ENCODE measurements at regions not wholly inside any gene's neighbourhood (a gene's known extent, or its start where the extent isn't known, plus 50 kb on each side); places are given as distances from the start of the nearest gene placed in this dataset.

DNA sequence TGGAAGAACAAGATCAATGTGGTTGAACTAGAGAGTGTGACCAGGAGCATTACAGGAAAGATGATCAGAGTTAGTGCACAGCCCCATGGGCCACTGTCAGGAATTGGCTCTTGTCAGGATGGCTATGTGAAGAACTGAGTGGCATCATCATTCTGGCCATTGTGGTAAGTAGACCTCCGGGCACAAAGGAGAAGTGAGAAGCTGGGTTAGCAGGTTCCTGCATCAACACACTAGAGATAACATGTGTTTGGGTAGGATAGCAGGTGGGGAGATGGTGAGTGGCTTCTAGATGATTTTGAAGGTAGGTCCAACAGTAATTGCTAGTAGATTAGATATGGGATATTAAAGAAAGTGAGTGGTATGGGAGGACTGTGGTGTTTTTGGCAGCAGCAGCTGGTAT is 408.2 kb downstream of the TSN start:
- H3K9ac ChIP-seq (ENCODE audit: low read length in 2 of 2) = no peak overlapping the region
- no peaks in the 10 kb centered on the region for H3K4me1 ChIP-seq (ENCODE audit: control insufficient read depth, insufficient read depth, low read length)
- H3K27me3 ChIP-seq (ENCODE audit: control insufficient read depth in 1 of 2, insufficient read depth in 2 of 2, low read length in 2 of 2) = peaks cover 0 to 2% of the 10 kb centered on the region in 2 donors
- H3K27ac ChIP-seq (ENCODE audit: low read length) = no peak overlapping the region
- no peaks in the 10 kb centered on the region for H3K36me3 ChIP-seq (ENCODE audit: control insufficient read depth in 2 of 2, insufficient read depth in 2 of 2, low read length in 2 of 2)
- peaks cover 0 to 4% of the 10 kb centered on the region in 2 donors for H3K9me3 ChIP-seq (ENCODE audit: control insufficient read depth in 2 of 2, low read length in 2 of 2)
- no peak overlapping the region for H3K4me3 ChIP-seq (ENCODE audit: low read length in 2 of 2)

DNA sequence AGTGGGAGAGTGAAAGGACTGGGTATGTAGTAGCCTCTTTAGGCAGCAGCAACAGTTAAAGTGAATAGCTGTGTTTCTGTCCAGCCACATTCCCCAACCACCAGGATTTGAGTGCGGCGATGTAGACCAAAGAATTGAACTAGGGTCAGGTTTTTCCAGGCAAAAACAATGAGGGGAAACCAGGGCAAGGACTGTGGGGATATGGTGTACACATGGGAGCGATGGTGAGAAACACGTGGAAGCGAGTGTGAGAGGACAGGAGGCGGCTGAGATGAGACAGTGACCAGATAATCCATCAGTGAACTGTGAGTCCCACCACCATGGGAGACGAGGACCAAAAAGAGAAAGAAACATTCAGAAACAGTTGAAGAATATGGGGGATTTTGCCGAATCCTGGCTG is 409.5 kb downstream of the TSN start:
- H3K27me3 ChIP-seq (ENCODE audit: control insufficient read depth in 1 of 2, insufficient read depth in 2 of 2, low read length in 2 of 2) = peaks cover 0 to 2% of the 10 kb centered on the region in 2 donors
- H3K27ac ChIP-seq (ENCODE audit: low read length) = no peak overlapping the region
- no peak overlapping the region for H3K4me3 ChIP-seq (ENCODE audit: low read length in 2 of 2)
- H3K9me3 ChIP-seq (ENCODE audit: control insufficient read depth in 2 of 2, low read length in 2 of 2) = peaks cover 0 to 4% of the 10 kb centered on the region in 2 donors
- no peaks in the 10 kb centered on the region for H3K4me1 ChIP-seq (ENCODE audit: control insufficient read depth, insufficient read depth, low read length)
- no peak overlapping the region for H3K9ac ChIP-seq (ENCODE audit: low read length in 2 of 2)
- no peaks in the 10 kb centered on the region for H3K36me3 ChIP-seq (ENCODE audit: control insufficient read depth in 2 of 2, insufficient read depth in 2 of 2, low read length in 2 of 2)

DNA sequence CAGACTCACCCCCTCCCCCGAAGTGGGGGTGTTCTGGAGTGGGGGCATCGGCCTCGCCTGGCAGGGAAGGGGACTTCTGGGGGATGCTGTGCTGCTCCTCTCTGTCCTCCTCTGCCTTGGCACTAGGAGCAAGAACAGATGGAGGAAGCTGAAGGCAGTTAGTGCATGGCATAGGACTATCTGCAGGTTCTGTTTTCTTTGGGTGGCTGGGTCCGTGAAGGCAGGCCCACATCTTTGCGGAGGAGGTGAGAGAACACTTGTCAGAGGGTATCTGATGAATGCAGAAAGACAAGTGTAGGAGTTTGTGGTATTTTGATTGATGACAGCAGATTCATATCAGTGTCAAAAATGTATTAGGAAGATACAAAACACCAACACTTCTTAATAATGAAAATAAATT is 411.4 kb downstream of the TSN start:
- Histone ChIP-seq H3K9ac (ENCODE audit: low read length in 2 of 2) (no peak overlapping the region), H3K9me3 (ENCODE audit: control insufficient read depth in 2 of 2, low read length in 2 of 2) (peaks cover 0 to 4% of the 10 kb centered on the region in 2 donors), H3K27ac (ENCODE audit: low read length) (no peak overlapping the region), H3K4me1 (ENCODE audit: control insufficient read depth, insufficient read depth, low read length) (no peaks in the 10 kb centered on the region), H3K36me3 (ENCODE audit: control insufficient read depth in 2 of 2, insufficient read depth in 2 of 2, low read length in 2 of 2) (no peaks in the 10 kb centered on the region), H3K27me3 (ENCODE audit: control insufficient read depth in 1 of 2, insufficient read depth in 2 of 2, low read length in 2 of 2) (peaks cover 0 to 2% of the 10 kb centered on the region in 2 donors), H3K4me3 (ENCODE audit: low read length in 2 of 2) (no peak overlapping the region)

DNA sequence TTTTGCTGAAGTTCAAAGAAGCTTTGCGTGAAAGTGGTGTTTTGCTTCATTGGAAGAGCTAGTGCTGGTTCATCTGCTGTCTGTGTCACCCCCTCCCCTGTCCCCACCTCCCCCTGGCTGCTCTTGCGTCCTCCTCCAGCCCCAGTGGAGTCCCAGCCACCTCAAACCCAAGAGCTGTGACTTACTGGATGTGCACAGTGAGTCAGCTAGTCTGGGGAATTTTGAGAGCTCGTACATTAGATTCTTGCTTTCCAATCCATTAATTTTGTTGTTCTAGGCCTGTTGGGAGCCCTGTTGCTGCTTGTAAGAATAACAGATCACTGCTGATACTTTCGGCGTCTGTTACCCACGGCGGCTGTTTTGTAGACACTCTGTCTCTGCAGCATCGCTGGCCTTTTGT is 412.1 kb downstream of the TSN start:
- no peaks in the 10 kb centered on the region for H3K4me1 ChIP-seq (ENCODE audit: control insufficient read depth, insufficient read depth, low read length)
- H3K9me3 ChIP-seq (ENCODE audit: control insufficient read depth in 2 of 2, low read length in 2 of 2) = peaks cover 0 to 4% of the 10 kb centered on the region in 2 donors
- no peak overlapping the region for H3K9ac ChIP-seq (ENCODE audit: low read length in 2 of 2)
- H3K27ac ChIP-seq (ENCODE audit: low read length) = no peak overlapping the region
- no peak overlapping the region for H3K4me3 ChIP-seq (ENCODE audit: low read length in 2 of 2)
- H3K27me3 ChIP-seq (ENCODE audit: control insufficient read depth in 1 of 2, insufficient read depth in 2 of 2, low read length in 2 of 2) = peaks cover 0 to 2% of the 10 kb centered on the region in 2 donors
- H3K36me3 ChIP-seq (ENCODE audit: control insufficient read depth in 2 of 2, insufficient read depth in 2 of 2, low read length in 2 of 2) = no peaks in the 10 kb centered on the region

DNA sequence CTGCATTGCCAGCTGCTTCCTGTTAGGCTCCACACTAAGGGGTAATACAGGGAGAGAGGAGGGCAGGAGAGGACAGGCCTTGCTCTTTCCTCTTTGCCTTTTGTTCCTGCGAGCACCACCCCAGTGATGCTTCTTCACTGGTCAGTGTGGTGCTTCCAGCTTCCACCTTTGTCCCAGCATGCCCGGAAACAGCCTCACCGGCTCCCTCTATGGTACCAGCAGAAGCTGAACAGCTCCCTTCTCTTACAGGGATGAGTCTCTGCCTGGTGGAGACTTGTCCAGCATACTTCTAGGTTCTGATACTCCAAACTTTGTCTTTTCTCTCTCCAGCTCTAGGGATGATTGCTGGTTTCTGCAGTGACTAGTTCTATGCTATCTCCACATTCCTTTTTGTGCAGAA is 413.3 kb downstream of the TSN start:
- H3K36me3 ChIP-seq (ENCODE audit: control insufficient read depth in 2 of 2, insufficient read depth in 2 of 2, low read length in 2 of 2) = no peaks in the 10 kb centered on the region
- no peak overlapping the region for H3K9ac ChIP-seq (ENCODE audit: low read length in 2 of 2)
- H3K4me1 ChIP-seq (ENCODE audit: control insufficient read depth, insufficient read depth, low read length) = no peaks in the 10 kb centered on the region
- H3K27me3 ChIP-seq (ENCODE audit: control insufficient read depth in 1 of 2, insufficient read depth in 2 of 2, low read length in 2 of 2) = peaks cover 0 to 2% of the 10 kb centered on the region in 2 donors
- H3K27ac ChIP-seq (ENCODE audit: low read length) = no peak overlapping the region
- H3K9me3 ChIP-seq (ENCODE audit: control insufficient read depth in 2 of 2, low read length in 2 of 2) = peaks cover 0 to 4% of the 10 kb centered on the region in 2 donors
- no peak overlapping the region for H3K4me3 ChIP-seq (ENCODE audit: low read length in 2 of 2)

DNA sequence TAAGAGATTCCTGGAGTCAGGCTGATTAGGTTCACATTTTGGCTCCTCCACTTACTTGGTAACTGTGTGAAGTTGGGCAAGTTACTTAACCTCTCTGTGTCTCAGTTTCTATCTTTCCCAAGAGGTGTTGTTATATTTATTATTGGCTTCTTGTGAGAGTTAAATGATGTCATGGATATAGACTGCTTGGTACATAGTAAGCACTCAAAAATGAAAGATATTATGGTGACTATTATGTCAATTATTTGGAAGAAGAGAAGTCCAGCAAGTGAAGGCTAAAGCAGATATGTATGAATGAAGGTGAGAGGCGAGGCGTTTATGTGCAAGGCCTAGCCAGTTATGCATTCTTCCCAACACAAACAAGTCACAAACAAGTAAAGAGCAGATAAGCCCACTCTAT is 417.4 kb downstream of the TSN start:
- H3K4me1 ChIP-seq (ENCODE audit: control insufficient read depth, insufficient read depth, low read length) = no peaks in the 10 kb centered on the region

DNA sequence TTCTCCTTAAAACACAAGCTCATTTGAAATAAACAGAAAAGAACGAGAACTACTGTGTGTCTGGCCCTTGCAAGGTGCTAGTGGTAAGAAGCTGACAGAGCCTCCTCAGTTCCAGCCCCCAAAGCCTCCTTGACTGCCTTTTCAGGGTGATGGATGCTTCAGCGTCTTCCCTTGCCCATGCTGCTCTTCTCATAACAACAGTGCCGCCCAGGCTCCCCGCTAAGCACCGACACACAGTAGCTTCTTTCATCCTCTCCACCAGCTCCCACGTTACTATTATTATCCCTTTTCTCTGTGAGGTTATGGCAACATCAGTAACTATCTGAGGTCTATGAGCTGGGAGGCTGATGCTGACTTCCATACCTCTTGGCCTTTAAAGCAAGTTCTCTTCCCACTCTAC is 418.6 kb downstream of the TSN start:
- H3K27ac ChIP-seq (ENCODE audit: low read length) = no peak overlapping the region
- no peaks in the 10 kb centered on the region for H3K27me3 ChIP-seq (ENCODE audit: control insufficient read depth in 1 of 2, insufficient read depth in 2 of 2, low read length in 2 of 2)
- no peaks in the 10 kb centered on the region for H3K36me3 ChIP-seq (ENCODE audit: control insufficient read depth in 2 of 2, insufficient read depth in 2 of 2, low read length in 2 of 2)
- no peaks in the 10 kb centered on the region for H3K9me3 ChIP-seq (ENCODE audit: control insufficient read depth in 2 of 2, low read length in 2 of 2)
- no peak overlapping the region for H3K9ac ChIP-seq (ENCODE audit: low read length in 2 of 2)
- H3K4me1 ChIP-seq (ENCODE audit: control insufficient read depth, insufficient read depth, low read length) = no peaks in the 10 kb centered on the region
- H3K4me3 ChIP-seq (ENCODE audit: low read length in 2 of 2) = no peak overlapping the region

More for the DNA sequence above, 417.4 kb downstream of the TSN start:
- Histone ChIP-seq H3K4me3 (ENCODE audit: low read length in 2 of 2) (no peak overlapping the region), H3K27ac (ENCODE audit: low read length) (no peak overlapping the region), H3K9me3 (ENCODE audit: control insufficient read depth in 2 of 2, low read length in 2 of 2) (no peaks in the 10 kb centered on the region), H3K9ac (ENCODE audit: low read length in 2 of 2) (no peak overlapping the region), H3K36me3 (ENCODE audit: control insufficient read depth in 2 of 2, insufficient read depth in 2 of 2, low read length in 2 of 2) (no peaks in the 10 kb centered on the region), H3K27me3 (ENCODE audit: control insufficient read depth in 1 of 2, insufficient read depth in 2 of 2, low read length in 2 of 2) (no peaks in the 10 kb centered on the region)

DNA sequence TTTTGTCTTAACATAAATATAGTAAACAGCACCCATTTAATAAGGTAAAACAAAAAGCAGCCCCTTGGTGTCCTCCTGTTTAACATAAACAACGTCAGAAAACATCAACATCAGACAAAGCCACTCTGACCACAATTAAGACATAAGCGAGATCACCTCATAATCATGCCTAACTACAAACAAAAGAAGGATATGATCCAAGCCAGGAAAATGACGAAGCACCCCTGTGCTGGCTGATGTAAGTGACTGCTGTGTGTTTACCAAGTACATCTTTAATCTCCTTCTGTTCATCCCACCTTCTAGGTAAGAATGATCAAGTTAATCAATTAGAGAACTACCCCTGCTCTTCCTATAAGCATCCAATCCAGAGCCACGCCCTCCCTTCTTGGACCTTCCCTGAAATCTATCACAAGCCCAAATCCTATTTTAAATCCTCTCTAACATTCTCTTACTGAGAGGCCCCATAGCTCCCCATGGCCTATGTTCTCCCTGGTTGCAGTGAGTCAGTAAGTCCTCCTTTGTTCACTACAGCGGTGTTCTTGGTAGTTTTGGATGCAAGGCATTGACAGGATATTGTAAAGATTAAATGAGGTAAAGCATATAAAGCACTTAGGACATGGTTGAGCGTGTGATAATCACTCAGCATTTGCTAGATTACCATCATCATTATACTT is 424.2 kb downstream of the TSN start:
- Histone ChIP-seq H3K27me3 (ENCODE audit: control insufficient read depth in 1 of 2, insufficient read depth in 2 of 2, low read length in 2 of 2) (no peaks in the 10 kb centered on the region), H3K36me3 (ENCODE audit: control insufficient read depth in 2 of 2, insufficient read depth in 2 of 2, low read length in 2 of 2) (no peaks in the 10 kb centered on the region), H3K27ac (ENCODE audit: low read length) (no peak overlapping the region), H3K9me3 (ENCODE audit: control insufficient read depth in 2 of 2, low read length in 2 of 2) (peaks cover 0 to 4% of the 10 kb centered on the region in 2 donors), H3K9ac (ENCODE audit: low read length in 2 of 2) (no peak overlapping the region), H3K4me3 (ENCODE audit: low read length in 2 of 2) (no peak overlapping the region), H3K4me1 (ENCODE audit: control insufficient read depth, insufficient read depth, low read length) (no peaks in the 10 kb centered on the region)

DNA sequence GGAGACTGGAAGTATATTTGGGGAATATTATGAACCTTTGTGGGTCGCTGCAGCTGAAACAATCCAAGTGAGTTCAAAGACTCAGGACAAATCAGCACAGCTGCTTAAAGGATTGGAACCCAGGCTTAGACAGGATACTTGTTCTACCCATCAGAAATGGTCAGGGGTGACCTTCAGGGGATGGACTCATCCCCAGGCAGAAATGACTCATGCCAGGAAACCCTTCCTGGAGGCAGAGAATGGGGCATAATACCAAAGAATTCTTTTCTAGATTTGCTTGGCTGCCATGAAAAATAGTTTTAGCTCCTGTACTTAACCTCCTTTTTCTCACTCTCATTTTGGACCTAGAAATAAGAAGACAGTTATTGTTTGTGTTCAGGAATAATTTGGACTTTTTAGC is 425.5 kb downstream of the TSN start:
- Histone ChIP-seq H3K36me3 (ENCODE audit: control insufficient read depth in 2 of 2, insufficient read depth in 2 of 2, low read length in 2 of 2) (no peaks in the 10 kb centered on the region), H3K9ac (ENCODE audit: low read length in 2 of 2) (no peak overlapping the region), H3K4me3 (ENCODE audit: low read length in 2 of 2) (no peak overlapping the region), H3K4me1 (ENCODE audit: control insufficient read depth, insufficient read depth, low read length) (no peaks in the 10 kb centered on the region), H3K27ac (ENCODE audit: low read length) (no peak overlapping the region), H3K9me3 (ENCODE audit: control insufficient read depth in 2 of 2, low read length in 2 of 2) (peaks cover 0 to 4% of the 10 kb centered on the region in 2 donors), H3K27me3 (ENCODE audit: control insufficient read depth in 1 of 2, insufficient read depth in 2 of 2, low read length in 2 of 2) (no peaks in the 10 kb centered on the region)

DNA sequence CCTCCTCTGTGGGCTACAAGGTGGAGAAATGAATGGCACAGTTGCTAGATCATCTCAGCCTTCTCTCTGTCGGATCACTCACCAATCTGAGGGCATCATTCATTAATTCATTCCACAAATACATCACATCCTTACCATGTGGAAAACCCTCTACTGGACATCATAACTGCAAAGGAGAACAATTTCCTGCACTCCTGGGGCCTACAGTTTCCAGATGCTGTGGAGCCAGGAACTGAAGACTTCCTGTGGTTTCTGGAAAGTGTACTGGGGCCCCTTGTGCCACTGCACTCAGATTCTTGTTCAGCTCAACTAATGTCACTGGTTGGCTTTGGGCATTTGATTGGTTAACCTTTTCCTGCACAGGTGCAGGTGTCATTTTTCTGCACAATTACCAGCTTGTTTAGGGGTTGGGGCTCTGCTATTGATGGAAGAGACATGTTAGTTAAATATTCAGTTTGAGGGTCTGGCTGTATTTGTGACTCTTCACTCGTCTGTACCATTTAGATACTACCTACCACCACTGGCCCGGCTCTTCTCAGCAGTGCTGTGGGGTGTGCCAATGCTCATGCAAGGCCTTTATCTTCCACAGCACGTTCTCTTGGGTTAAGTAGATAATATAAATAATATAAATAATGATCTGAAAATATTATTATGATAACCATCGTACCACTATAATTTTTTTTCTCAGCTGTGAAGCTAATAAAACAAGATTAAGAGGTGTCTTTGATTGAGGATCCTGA is 427.3 kb downstream of the TSN start:
- Histone ChIP-seq H3K9me3 (ENCODE audit: control insufficient read depth in 2 of 2, low read length in 2 of 2) (peaks cover 0 to 7% of the 10 kb centered on the region in 2 donors), H3K4me1 (ENCODE audit: control insufficient read depth, insufficient read depth, low read length) (no peaks in the 10 kb centered on the region), H3K36me3 (ENCODE audit: control insufficient read depth in 2 of 2, insufficient read depth in 2 of 2, low read length in 2 of 2) (no peaks in the 10 kb centered on the region)

DNA sequence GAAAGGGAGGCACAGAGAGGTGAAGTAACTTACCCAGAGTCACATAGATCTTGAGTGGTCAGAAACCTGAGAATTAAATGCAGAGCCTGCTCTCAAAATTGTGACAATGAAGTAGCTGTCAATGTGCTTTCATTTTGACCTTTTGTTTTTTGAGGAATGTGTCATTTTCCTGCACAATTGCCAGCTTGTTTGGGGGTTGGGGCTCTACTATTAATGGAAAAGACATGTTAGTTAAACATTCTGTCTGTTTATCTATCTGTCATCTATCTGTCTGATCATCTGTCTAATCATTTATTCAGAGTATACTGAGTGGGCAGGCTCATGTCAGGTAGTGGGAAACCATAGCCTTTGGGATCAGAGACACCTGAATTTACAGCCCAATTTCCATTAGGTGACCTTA is 428.4 kb downstream of the TSN start:
- Histone ChIP-seq H3K4me1 (ENCODE audit: control insufficient read depth, insufficient read depth, low read length) (no peaks in the 10 kb centered on the region), H3K4me3 (ENCODE audit: low read length in 2 of 2) (no peak overlapping the region), H3K36me3 (ENCODE audit: control insufficient read depth in 2 of 2, insufficient read depth in 2 of 2, low read length in 2 of 2) (no peaks in the 10 kb centered on the region), H3K27me3 (ENCODE audit: control insufficient read depth in 1 of 2, insufficient read depth in 2 of 2, low read length in 2 of 2) (no peaks in the 10 kb centered on the region), H3K27ac (ENCODE audit: low read length) (no peak overlapping the region), H3K9me3 (ENCODE audit: control insufficient read depth in 2 of 2, low read length in 2 of 2) (peaks cover 0 to 7% of the 10 kb centered on the region in 2 donors), H3K9ac (ENCODE audit: low read length in 2 of 2) (no peak overlapping the region)

More for the DNA sequence above, 427.3 kb downstream of the TSN start:
- Histone ChIP-seq H3K27ac (ENCODE audit: low read length) (no peak overlapping the region), H3K9ac (ENCODE audit: low read length in 2 of 2) (no peak overlapping the region), H3K27me3 (ENCODE audit: control insufficient read depth in 1 of 2, insufficient read depth in 2 of 2, low read length in 2 of 2) (no peaks in the 10 kb centered on the region), H3K4me3 (ENCODE audit: low read length in 2 of 2) (no peak overlapping the region)

All from stomach smooth muscle (tissue), 2 donors.